ENCODE measurements at regions not wholly inside any gene's neighbourhood (a gene's known extent, or its start where the extent isn't known, plus 50 kb on each side); places are given as distances from the start of the nearest gene placed in this dataset.
"Not testable (repeated sequence)": the region's sequence is repeated elsewhere in the genome, so short reads cannot be mapped to it uniquely, and the experiment has no call there.

- no peak for DNase-seq
Observed at GRCh38 chr9:82880336-82881050, 182.4 kb downstream of the RASEF start.

- DNase-seq: no peak
Observed at GRCh38 chr9:82882138-82882537, 180.8 kb downstream of the RASEF start.

- no peak for DNase-seq
Observed at GRCh38 chr9:82882748-82883147, 180.2 kb downstream of the RASEF start.

GRCh38 chr9:82883436-82883835 is 179.5 kb downstream of the RASEF start:
- no peak for DNase-seq

- DNase-seq: not testable (repeated sequence)
Observed at GRCh38 chr9:82883974-82884373, 179.0 kb downstream of the RASEF start.

- no peak for DNase-seq
Observed at GRCh38 chr9:82890401-82890800, 172.5 kb downstream of the RASEF start.

- no peak for DNase-seq
Observed at GRCh38 chr9:82890865-82891264, 172.1 kb downstream of the RASEF start.

GRCh38 chr9:82891321-82891720 is 171.6 kb downstream of the RASEF start:
- DNase-seq: no peak

- DNase-seq: no peak
Observed at GRCh38 chr9:82893549-82893948, 169.4 kb downstream of the RASEF start.

GRCh38 chr9:82894548-82894947 is 168.4 kb downstream of the RASEF start:
- DNase-seq: no peak

GRCh38 chr9:82894961-82895821 is 167.8 kb downstream of the RASEF start:
- no peak for DNase-seq

GRCh38 chr9:82895822-82896110 is 167.2 kb downstream of the RASEF start:
- no peak for DNase-seq

GRCh38 chr9:82903503-82903902 is 159.4 kb downstream of the RASEF start:
- DNase-seq: no peak

GRCh38 chr9:82911996-82912395 is 150.9 kb downstream of the RASEF start:
- no peak for DNase-seq

GRCh38 chr9:82912645-82913044 is 150.3 kb downstream of the RASEF start:
- DNase-seq: no peak

- DNase-seq: not testable (repeated sequence)
Observed at GRCh38 chr9:82916238-82916637, 146.7 kb downstream of the RASEF start.

GRCh38 chr9:82920154-82920553 is 142.8 kb downstream of the RASEF start:
- no peak for DNase-seq

- no peak for DNase-seq
Observed at GRCh38 chr9:82922686-82923085, 140.3 kb downstream of the RASEF start.

- DNase-seq: no peak
Observed at GRCh38 chr9:82923092-82923911, 139.6 kb downstream of the RASEF start.

GRCh38 chr9:82923912-82924605 is 138.9 kb downstream of the RASEF start:
- no peak for DNase-seq
